Astrocyte of the cerebellum (primary cell): ENCODE measurements at regions not wholly inside any gene's neighbourhood (a gene's known extent, or its start where the extent isn't known, plus 50 kb on each side); places are given as distances from the start of the nearest gene placed in this dataset.
A peak's percentile ranks its signal among the peaks of the same experiment; 100 is the strongest.

Experiments used
- DNase-seq: peaks from one replicate; pipeline ENCODE4 v3.0.0-alpha.2; 2011; ENCODE audit warnings: low read depth
- H3K4me3 ChIP-seq: 2 replicates; pipeline ENCODE4 v1.5.1; 2011; ENCODE audit warnings: mild to moderate bottlenecking, low read depth, low read length, moderate library complexity
- in situ Hi-C: cut with HindIII; loops from 2 replicates; pipeline ENCODE4 v1.10.0; 2017; ENCODE audit warnings: low sequenced_read_pairs
- TF ChIP-seq, protein P1 (sequence below): IDR thresholded peaks from 2 replicates; pipeline ENCODE4 v1.5.1; 2012; ENCODE audit warnings: low read length, low read depth, moderate library complexity, mild to moderate bottlenecking; ENCODE audit errors: missing control alignments

DNA sequence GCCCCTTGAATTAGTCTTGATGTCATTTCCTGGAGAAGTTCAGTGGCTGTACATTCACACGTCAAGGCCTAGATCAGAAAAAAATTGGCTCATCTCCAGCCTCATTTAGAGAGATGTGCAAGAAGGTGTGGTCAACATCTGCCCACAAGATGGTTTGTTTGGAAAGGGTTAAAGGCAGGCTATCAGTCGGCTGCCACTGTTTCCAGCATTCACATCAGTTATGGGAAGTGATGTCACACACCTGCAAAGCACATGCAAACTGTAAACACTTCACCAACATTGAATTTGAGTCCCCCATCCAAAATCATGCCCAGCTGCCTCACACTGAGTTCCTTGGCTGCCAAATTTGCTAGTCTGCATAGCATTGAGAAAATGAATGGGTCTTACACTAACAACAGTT is 498.3 kb upstream of the INTU start:
- TF ChIP-seq, protein P1, sequence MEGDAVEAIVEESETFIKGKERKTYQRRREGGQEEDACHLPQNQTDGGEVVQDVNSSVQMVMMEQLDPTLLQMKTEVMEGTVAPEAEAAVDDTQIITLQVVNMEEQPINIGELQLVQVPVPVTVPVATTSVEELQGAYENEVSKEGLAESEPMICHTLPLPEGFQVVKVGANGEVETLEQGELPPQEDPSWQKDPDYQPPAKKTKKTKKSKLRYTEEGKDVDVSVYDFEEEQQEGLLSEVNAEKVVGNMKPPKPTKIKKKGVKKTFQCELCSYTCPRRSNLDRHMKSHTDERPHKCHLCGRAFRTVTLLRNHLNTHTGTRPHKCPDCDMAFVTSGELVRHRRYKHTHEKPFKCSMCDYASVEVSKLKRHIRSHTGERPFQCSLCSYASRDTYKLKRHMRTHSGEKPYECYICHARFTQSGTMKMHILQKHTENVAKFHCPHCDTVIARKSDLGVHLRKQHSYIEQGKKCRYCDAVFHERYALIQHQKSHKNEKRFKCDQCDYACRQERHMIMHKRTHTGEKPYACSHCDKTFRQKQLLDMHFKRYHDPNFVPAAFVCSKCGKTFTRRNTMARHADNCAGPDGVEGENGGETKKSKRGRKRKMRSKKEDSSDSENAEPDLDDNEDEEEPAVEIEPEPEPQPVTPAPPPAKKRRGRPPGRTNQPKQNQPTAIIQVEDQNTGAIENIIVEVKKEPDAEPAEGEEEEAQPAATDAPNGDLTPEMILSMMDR: no peak
- in situ Hi-C loops: no loop called here
- no peak overlapping the region for H3K4me3 ChIP-seq
- DNase-seq: no peak

GRCh38 chr4:127138586-127138985 is 494.2 kb upstream of the INTU start:
- DNase-seq: no peak
- H3K4me3 ChIP-seq: no peak overlapping the region
- in situ Hi-C loops: no loop called here
- TF ChIP-seq, protein P1: no peak

DNA sequence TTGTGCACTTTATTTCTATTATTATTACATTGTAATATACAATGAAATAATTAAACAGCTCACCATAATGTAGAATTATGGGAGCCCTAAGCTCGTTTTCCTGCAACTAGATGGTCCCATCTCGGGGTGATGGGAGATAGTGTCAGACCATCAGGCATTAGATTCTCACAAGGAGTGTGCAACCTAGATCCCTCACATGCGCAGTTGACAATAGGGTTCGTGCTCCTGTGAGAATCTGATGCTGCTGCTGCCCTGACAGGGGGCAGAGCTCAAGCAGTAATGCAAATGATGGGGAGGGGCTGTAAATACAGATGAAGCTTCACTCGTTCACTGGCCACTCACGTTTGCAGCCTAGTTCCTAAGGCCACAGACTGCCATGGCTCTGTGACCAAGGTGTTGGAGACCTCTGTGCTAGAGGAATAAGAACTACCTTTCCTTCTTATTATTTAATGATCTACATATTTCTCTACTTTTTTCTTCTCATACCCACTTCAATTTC is 492.9 kb upstream of the INTU start:
- TF ChIP-seq, protein P1: no peak
- no peak for DNase-seq
- in situ Hi-C loops: no loop called here
- no peak overlapping the region for H3K4me3 ChIP-seq

- in situ Hi-C loops: no loop called here
- DNase-seq: no peak
- TF ChIP-seq, protein P1: no peak
- no peak overlapping the region for H3K4me3 ChIP-seq
These were observed 492.5 kb upstream of the INTU start for GRCh38 chr4:127140306-127140705.

DNA sequence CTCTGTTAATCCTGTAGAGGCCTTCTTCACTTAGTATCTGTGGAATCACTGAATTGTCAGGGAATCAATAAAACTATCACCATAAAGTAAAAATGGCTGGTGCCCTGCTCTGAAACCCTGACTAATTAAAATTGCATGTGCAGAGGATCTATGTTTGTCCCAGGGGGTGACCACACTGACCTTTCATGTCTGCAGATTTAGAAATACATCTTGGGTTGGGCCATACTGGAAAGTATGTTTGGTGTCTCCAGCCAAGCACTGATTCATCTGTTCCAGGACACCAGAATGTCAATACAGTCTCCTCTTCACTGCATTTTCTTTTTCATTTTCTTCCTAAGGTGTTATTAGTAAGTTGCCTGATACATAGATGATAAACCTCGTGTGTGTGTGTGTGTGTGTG is 490.9 kb upstream of the INTU start:
- in situ Hi-C loops: no loop called here
- no peak overlapping the region for H3K4me3 ChIP-seq
- no peak for DNase-seq
- TF ChIP-seq, protein P1: no peak

DNA sequence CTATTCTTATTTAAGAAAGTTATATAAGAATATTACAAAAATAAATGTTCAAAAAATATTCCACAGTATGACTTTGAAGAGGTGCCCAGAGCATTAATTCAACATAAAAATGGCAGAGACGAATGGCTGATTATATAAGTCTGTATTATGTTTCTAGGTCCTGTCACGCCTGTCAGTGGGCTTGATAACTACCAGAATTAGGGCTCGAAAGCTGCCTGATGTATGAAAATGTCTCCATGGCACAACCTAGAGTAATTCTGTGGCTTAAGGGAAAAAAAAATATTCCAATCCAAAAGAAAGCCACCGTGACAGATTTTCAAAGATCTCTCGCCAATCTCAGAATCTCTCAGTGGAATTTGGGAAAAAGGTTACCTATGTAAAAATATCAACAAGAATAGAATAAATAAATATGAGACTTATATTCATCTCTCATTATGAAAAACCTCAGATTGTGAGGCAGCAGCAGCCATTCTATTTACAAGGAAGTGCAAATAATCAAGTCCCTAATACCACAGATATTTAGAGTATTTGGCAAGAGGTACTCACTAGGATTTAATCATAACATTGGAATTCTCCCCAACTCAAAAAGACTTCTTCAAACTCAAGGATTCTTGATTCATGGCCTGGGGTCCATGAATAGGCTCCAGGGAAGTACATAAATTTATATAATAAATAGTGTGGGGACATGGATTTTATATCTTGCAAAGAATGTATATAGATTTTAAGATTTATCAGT is 489.1 kb upstream of the INTU start:
- peak; percentile 68 for DNase-seq
- H3K4me3 ChIP-seq: no peak overlapping the region
- in situ Hi-C loops: no loop called here
- TF ChIP-seq, protein P1: no peak
